Ascending aorta (tissue), 2 donors: ENCODE measurements at regions not wholly inside any gene's neighbourhood (a gene's known extent, or its start where the extent isn't known, plus 50 kb on each side); places are given as distances from the start of the nearest gene placed in this dataset.

Source experiments
- DNase-seq, 2 donors: peaks; one replicate each; pipeline ENCODE4 v3.0.0-alpha.2; 2019; ENCODE audit warnings: low spot score in 2 of 2
- H3K27ac ChIP-seq, 2 donors: fragments of 200-600 bp; sonication (generic); one replicate each; pipeline ENCODE4 v1.5.1; 2016 to 2017; ENCODE audit warnings: mild to moderate bottlenecking in 1 of 2
- H3K27me3 ChIP-seq: fragments of 200-600 bp; sonication (generic); one replicate; pipeline ENCODE4 v1.5.1; 2017
- H3K36me3 ChIP-seq, 2 donors: fragments of 200-600 bp; sonication (generic); one replicate each; pipeline ENCODE4 v1.5.1; 2016
- H3K4me1 ChIP-seq, 2 donors: fragments of 200-600 bp; sonication (generic); one replicate each; pipeline ENCODE4 v1.5.1; 2016 to 2017; ENCODE audit warnings: mild to moderate bottlenecking in 1 of 2
- H3K4me3 ChIP-seq, 2 donors: fragments of 200-600 bp; sonication (generic); one replicate each; pipeline ENCODE4 v1.5.1; 2016 to 2017; ENCODE audit warnings: mild to moderate bottlenecking in 1 of 2
- H3K9me3 ChIP-seq, 2 donors: fragments of 200-600 bp; sonication (generic); one replicate each; pipeline ENCODE4 v1.5.1; 2016
- intact Hi-C: fragments of 100-400 bp; cut with DNase I; formaldehyde crosslinking; loops from one replicate; pipeline ENCODE4 v1.15.1; 2023
- TF ChIP-seq, protein P1 (sequence below), 3 experiments: fragments of 200-600 bp in 2 of 3; fragments of 450-650 bp in 1 of 3; sonication (generic) in 2 of 3; IDR thresholded peaks; one replicate each; pipeline ENCODE4 v1.5.1; 2016 to 2019; ENCODE audit warnings: antibody characterized with exemption in 3 of 3, mild to moderate bottlenecking in 1 of 3, moderate library complexity in 1 of 3

GRCh38 chr10:131478377-131478989 is 167.0 kb upstream of the TCERG1L start:
- no peak for DNase-seq
- TF ChIP-seq, protein P1, sequence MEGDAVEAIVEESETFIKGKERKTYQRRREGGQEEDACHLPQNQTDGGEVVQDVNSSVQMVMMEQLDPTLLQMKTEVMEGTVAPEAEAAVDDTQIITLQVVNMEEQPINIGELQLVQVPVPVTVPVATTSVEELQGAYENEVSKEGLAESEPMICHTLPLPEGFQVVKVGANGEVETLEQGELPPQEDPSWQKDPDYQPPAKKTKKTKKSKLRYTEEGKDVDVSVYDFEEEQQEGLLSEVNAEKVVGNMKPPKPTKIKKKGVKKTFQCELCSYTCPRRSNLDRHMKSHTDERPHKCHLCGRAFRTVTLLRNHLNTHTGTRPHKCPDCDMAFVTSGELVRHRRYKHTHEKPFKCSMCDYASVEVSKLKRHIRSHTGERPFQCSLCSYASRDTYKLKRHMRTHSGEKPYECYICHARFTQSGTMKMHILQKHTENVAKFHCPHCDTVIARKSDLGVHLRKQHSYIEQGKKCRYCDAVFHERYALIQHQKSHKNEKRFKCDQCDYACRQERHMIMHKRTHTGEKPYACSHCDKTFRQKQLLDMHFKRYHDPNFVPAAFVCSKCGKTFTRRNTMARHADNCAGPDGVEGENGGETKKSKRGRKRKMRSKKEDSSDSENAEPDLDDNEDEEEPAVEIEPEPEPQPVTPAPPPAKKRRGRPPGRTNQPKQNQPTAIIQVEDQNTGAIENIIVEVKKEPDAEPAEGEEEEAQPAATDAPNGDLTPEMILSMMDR (IDR thresholded peaks at IDR 0.05) = no peak
- Histone ChIP-seq H3K4me1 (no peaks in the 10 kb centered on the region), H3K27me3 (no peaks in the 10 kb centered on the region), H3K4me3 (no peak overlapping the region), H3K27ac (no peak overlapping the region), H3K9me3 (no peaks in the 10 kb centered on the region), H3K36me3 (no peaks in the 10 kb centered on the region)
- intact Hi-C loops = no loop called here

DNA sequence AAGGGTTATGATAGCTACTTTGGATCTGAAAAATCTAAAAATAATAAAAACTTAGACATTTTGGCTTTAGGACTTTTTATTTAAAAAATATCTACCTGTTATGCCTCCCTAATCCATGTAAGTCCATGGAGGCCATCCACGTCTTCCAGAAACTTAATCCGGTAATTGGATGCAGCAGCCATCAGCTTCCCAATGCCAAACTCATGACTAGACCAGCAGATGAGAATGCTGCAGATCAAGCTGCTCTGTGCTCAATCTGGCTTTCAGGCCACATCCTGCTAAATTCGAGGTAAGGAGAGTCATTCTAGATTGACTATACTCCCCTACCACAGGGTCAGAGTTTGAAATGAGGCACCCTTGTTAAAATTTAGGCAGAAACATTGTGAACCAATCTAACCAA is 168.5 kb upstream of the TCERG1L start:
- intact Hi-C loops = no loop called here
- Histone ChIP-seq H3K36me3 (no peaks in the 10 kb centered on the region), H3K27ac (no peak overlapping the region), H3K9me3 (no peaks in the 10 kb centered on the region), H3K4me3 (no peak overlapping the region), H3K4me1 (no peaks in the 10 kb centered on the region), H3K27me3 (no peaks in the 10 kb centered on the region)
- no peak for DNase-seq
- TF ChIP-seq, protein P1 (IDR thresholded peaks at IDR 0.05) = no peak

- no peak overlapping the region for H3K4me3 ChIP-seq
- H3K27me3 ChIP-seq = no peaks in the 10 kb centered on the region
- intact Hi-C loops = no loop called here
- H3K4me1 ChIP-seq = no peaks in the 10 kb centered on the region
- TF ChIP-seq, protein P1 (IDR thresholded peaks at IDR 0.05) = no peak
- H3K9me3 ChIP-seq = no peaks in the 10 kb centered on the region
- H3K27ac ChIP-seq = no peak overlapping the region
- no peak for DNase-seq
- no peaks in the 10 kb centered on the region for H3K36me3 ChIP-seq
These were observed 169.3 kb upstream of the TCERG1L start for GRCh38 chr10:131480861-131481260.

GRCh38 chr10:131485732-131486131 is 174.2 kb upstream of the TCERG1L start:
- no peaks in the 10 kb centered on the region for H3K27me3 ChIP-seq
- no peaks in the 10 kb centered on the region for H3K9me3 ChIP-seq
- intact Hi-C loops = no loop called here
- H3K36me3 ChIP-seq = no peaks in the 10 kb centered on the region
- H3K4me3 ChIP-seq = no peak overlapping the region
- H3K4me1 ChIP-seq = no peaks in the 10 kb centered on the region
- TF ChIP-seq, protein P1 (IDR thresholded peaks at IDR 0.05) = no peak
- no peak overlapping the region for H3K27ac ChIP-seq
- no peak for DNase-seq

GRCh38 chr10:131487822-131488221 is 176.3 kb upstream of the TCERG1L start:
- Histone ChIP-seq H3K4me3 (no peak overlapping the region), H3K27ac (no peak overlapping the region), H3K9me3 (no peaks in the 10 kb centered on the region), H3K27me3 (no peaks in the 10 kb centered on the region), H3K36me3 (no peaks in the 10 kb centered on the region), H3K4me1 (no peaks in the 10 kb centered on the region)
- intact Hi-C loops = no loop called here
- TF ChIP-seq, protein P1 (IDR thresholded peaks at IDR 0.05) = no peak
- DNase-seq = no peak
